HG02571 (cell line): ENCODE measurements at regions not wholly inside any gene's neighbourhood (a gene's known extent, or its start where the extent isn't known, plus 50 kb on each side); places are given as distances from the start of the nearest gene placed in this dataset.

Experiments used
- ATAC-seq: cut with Tn5 transposase; IDR thresholded peaks from one replicate; pipeline ENCODE4 v1.9.1; 2021; ENCODE audit warnings: mild to moderate bottlenecking, moderate library complexity; ENCODE audit not compliant: unreplicated experiment

DNA sequence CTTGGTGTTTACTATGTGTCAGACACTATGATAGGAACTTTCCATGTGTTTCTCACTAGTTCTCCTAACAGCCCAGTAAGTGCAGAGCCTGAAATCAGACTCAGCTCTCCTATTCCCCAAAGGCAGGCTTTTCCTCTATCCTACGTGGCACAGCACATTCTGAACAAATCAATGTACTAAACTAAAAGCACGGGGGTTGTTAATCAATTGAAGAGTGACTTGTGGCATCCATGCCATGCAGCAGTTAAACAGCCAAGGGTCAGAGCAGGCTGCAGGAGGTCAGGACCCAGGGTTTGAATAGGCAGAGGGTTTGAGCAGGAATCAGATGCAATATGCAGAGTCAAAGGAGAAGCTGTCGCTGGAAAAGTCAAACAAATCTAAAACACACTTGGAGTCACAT lies 289.7 kb upstream of the LDB2 start:
- ATAC-seq, result no peak

DNA sequence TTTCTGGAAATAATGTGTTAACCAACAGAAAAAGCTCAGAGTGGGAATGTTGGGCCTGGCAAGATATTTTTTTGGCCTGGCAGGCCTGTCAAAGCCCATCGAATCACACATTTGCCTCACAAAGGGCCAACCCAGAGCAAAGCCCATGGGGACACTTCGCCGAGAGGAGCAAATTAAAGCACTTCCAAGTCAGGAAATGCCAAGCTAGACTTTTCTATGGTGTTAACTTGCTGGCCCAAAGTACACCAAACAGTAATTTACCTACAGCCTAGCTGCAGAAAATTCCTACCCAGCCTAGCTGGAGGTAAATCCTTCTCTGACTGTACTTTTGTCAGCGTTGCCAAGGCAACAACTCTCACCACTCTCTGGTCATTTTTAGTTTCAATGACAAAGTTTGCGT lies 288.6 kb upstream of the LDB2 start:
- ATAC-seq, result no peak

- ATAC-seq, result no peak
Measured at GRCh38 chr4:17182888-17183287, 284.4 kb upstream of the LDB2 start.

DNA sequence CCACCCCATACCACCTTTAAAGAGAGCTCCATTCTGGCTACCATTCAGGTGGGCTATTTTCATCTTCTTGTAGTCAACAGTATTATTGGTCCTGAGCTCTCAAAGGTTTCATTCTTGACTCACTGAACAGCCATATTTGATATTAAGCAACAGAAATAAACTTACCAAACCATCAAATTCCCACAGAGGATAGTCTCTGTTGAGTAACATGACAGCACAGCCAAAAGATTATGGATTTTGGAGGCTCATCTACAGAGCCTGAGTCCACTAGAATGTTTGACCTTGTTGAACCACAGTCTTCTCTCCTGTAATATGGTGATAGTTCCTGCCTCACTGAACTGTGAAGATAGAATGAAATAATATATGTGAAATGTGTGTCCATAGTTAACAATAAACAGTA lies 276.3 kb upstream of the LDB2 start:
- ATAC-seq, result no peak

- ATAC-seq, result no peak
Measured at GRCh38 chr4:17173300-17173699, 274.9 kb upstream of the LDB2 start.

- ATAC-seq, result no peak
Measured at GRCh38 chr4:17170131-17170530, 271.7 kb upstream of the LDB2 start.

DNA sequence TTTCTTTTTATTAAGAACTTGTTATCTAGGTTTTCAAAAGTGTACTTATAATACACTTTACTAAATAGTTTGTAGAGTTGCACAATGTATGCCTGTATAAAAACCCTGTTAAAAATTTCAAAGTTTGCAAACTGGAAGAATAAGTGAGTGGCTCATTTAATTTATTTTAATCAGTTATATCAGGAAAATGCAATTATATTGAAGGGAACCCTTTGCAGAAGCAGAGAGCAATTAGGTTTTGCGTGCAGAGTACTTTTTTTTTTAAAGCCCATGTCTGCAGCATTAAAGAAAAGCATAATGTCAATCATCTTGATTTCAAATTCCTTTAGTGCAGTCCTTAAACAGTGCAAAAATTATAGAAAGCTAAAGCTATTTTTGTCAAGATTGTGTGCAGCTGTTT lies 271.3 kb upstream of the LDB2 start:
- no peak for ATAC-seq

DNA sequence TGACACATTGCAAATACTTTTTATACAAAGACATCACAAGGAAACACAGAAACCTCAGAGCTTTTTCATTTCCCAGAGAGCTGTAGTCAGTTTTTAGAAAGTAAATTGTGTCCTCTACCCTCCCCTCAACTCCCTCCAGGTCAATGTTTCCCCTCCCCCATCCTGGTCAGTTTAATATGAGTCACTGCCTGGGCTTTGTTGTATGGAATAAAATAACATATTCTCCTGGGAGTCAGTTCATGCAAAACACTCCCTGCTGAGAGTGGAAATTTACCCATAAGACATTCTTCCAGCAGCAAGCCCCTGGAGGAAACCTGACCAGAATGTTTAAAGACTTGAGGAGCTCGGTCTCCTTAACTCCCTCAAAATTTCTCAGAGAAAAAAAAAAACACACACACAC lies 270.1 kb upstream of the LDB2 start:
- no peak for ATAC-seq

- no peak for ATAC-seq
Measured at GRCh38 chr4:17166954-17167353, 268.5 kb upstream of the LDB2 start.

DNA sequence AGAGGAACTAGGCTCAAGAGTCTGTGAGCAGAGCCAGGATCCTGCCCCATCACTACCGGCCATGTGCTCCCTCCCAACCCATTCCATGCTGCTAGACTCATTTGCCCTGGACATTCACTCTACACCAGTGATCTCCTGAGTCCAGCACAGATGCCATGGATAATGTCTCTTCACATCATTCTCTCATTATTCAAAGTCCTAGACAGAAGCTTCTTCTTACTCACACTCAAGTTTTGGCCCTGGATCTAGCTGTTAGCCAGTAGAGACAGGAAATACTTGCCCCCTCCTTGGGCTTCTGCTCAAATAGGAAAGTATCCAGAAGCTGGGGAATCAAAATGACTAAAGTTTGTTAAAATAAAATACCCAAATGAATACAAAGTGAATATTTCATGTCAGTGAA lies 266.8 kb upstream of the LDB2 start:
- ATAC-seq, result no peak

- ATAC-seq, result no peak
Measured at GRCh38 chr4:17164666-17165065, 266.2 kb upstream of the LDB2 start.

DNA sequence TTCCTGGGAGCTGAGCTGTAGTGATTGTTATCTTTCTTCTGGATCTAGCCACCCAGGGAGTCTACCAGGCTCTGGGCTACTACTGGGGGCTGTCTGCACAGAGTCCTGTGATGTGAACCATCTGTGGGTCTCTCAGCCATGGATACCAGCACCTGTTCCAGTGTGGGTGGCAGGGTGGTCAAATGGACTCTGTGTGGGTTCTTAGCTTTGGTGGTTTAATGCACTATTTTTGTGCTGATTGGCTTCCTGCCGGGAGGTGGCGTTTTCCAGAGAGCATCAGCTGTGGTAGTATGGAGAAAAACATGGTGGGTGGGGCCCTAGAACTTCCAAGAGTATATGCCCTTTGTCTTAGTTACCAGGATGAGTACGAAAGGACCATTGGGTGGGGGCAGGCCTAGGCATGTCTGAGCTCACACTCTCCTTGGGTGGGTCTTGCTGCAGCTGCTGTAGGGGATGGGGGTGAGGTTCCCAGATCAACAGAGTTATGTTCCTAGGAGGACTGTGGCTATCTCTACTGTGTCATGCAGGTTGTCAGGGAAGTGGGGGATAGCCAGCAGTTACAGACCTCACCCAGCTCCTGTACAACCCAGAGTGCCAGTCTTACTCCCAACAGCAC lies 264.8 kb upstream of the LDB2 start:
- no peak for ATAC-seq

- ATAC-seq, result no peak
Measured at GRCh38 chr4:17157304-17157703, 258.9 kb upstream of the LDB2 start.

GRCh38 chr4:17155486-17155885 lies 257.0 kb upstream of the LDB2 start:
- ATAC-seq, result no peak

- ATAC-seq, result no peak
Measured at GRCh38 chr4:17153572-17153971, 255.1 kb upstream of the LDB2 start.

DNA sequence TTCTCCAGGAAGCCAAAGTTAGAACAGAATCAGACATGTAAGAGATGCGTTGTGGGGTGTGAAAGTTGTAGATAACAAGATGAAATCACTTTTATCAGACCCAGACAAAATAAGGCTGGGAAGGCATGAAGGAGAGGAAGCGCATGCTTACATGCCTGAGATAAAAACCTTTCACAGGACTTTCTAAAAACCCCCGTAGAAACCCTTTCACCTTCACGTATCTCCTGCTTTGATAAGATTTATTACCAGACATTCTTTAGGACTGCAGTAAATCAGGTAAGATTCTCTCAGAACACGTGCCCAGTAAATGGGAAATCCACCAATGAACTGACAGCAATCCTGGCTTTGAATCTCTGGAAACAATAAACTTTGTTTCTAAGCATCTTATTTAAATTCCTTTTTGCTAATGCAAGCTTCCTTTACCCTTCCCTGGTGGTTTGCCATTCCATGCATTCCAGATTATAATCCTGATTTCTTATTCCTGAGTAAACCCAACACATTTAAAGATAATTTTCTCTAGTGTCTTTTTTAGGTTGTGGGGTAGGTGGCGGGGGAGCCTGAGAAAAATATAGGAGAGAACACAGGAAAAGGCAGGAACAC lies 254.6 kb upstream of the LDB2 start:
- no peak for ATAC-seq

- ATAC-seq, result no peak
Measured at GRCh38 chr4:17142232-17142711, 243.8 kb upstream of the LDB2 start.

GRCh38 chr4:17138847-17139246 lies 240.4 kb upstream of the LDB2 start:
- no peak for ATAC-seq

DNA sequence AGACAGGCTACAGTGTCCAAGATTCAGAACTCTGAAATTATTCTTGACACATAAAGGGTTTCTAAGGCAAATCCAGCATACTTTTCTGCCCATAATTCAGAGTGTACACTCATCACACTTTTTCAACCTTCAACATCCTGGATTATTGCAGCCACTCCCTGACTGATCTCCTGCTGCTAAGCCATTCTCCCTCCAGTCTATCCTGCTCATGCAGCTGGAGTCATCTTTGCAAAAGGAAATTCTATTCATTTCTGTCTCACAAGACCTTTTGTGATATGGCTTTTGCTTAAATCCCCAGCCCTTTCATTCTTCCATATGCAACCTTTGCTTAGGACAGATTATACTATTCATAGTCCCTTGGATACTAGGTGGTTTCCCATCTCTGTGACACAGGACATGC lies 236.1 kb upstream of the LDB2 start:
- ATAC-seq, result no peak

GRCh38 chr4:17134100-17134499 lies 235.7 kb upstream of the LDB2 start:
- no peak for ATAC-seq

GRCh38 chr4:17132226-17132625 lies 233.8 kb upstream of the LDB2 start:
- ATAC-seq, result no peak

- no peak for ATAC-seq
Measured at GRCh38 chr4:17128268-17128667, 229.8 kb upstream of the LDB2 start.
